Activated CD4-positive, alpha-beta T cell treated with anti-CD3 and anti-CD28 coated beads, Interleukin-2, amount 50 U/mL, for 4 hours (primary cell): ENCODE measurements at regions not wholly inside any gene's neighbourhood (a gene's known extent, or its start where the extent isn't known, plus 50 kb on each side); places are given as distances from the start of the nearest gene placed in this dataset.

Source experiments
- DNase-seq, 2 experiments: peaks; one replicate each; pipeline ENCODE4 v3.0.0-alpha.2; 2020

GRCh38 chr4:13316354-13316753 is 167.8 kb downstream of the RAB28 start:
- DNase-seq: no peak

- no peak for DNase-seq
Observed at GRCh38 chr4:13313856-13314255, 170.3 kb downstream of the RAB28 start.

- no peak for DNase-seq
Observed at GRCh38 chr4:13312264-13312663, 171.9 kb downstream of the RAB28 start.

- DNase-seq: no peak
Observed at GRCh38 chr4:13309751-13310150, 174.4 kb downstream of the RAB28 start.

- no peak for DNase-seq
Observed at GRCh38 chr4:13306356-13306755, 177.8 kb downstream of the RAB28 start.

- DNase-seq: no peak
Observed at GRCh38 chr4:13302876-13303275, 181.3 kb downstream of the RAB28 start.

- DNase-seq: no peak
Observed at GRCh38 chr4:13299343-13299742, 184.8 kb downstream of the RAB28 start.

GRCh38 chr4:13298655-13299054 is 185.5 kb downstream of the RAB28 start:
- DNase-seq: no peak

- DNase-seq: no peak
Observed at GRCh38 chr4:13296986-13297385, 187.2 kb downstream of the RAB28 start.

GRCh38 chr4:13294961-13295605 is 189.1 kb downstream of the RAB28 start:
- no peak for DNase-seq

GRCh38 chr4:13292372-13292771 is 191.8 kb downstream of the RAB28 start:
- no peak for DNase-seq

- DNase-seq: no peak
Observed at GRCh38 chr4:13289391-13289790, 194.7 kb downstream of the RAB28 start.

- no peak for DNase-seq
Observed at GRCh38 chr4:13285336-13285735, 198.8 kb downstream of the RAB28 start.

GRCh38 chr4:13284932-13285331 is 199.2 kb downstream of the RAB28 start:
- DNase-seq: no peak

GRCh38 chr4:13276357-13276756 is 207.8 kb downstream of the RAB28 start:
- DNase-seq: no peak

- DNase-seq: no peak
Observed at GRCh38 chr4:13268703-13269102, 215.4 kb downstream of the RAB28 start.

- DNase-seq: no peak
Observed at GRCh38 chr4:13268165-13268564, 216.0 kb downstream of the RAB28 start.

GRCh38 chr4:13267091-13267490 is 217.0 kb downstream of the RAB28 start:
- no peak for DNase-seq

- DNase-seq: no peak
Observed at GRCh38 chr4:13266687-13267086, 217.5 kb downstream of the RAB28 start.

GRCh38 chr4:13263967-13264525 is 220.1 kb downstream of the RAB28 start:
- no peak for DNase-seq

- no peak for DNase-seq
Observed at GRCh38 chr4:13262816-13263215, 221.3 kb downstream of the RAB28 start.

GRCh38 chr4:13261486-13262257 is 222.5 kb downstream of the RAB28 start:
- DNase-seq: no peak

GRCh38 chr4:13260513-13260912 is 223.6 kb downstream of the RAB28 start:
- no peak for DNase-seq

GRCh38 chr4:13250263-13250662 is 233.9 kb downstream of the RAB28 start:
- no peak for DNase-seq
